Renal pelvis (tissue), 1 donor: ENCODE measurements at regions not wholly inside any gene's neighbourhood (a gene's known extent, or its start where the extent isn't known, plus 50 kb on each side); places are given as distances from the start of the nearest gene placed in this dataset.

ENCODE experiments used
- DNase-seq: peaks from one replicate; pipeline ENCODE4 v3.0.0-alpha.2; 2013

DNA sequence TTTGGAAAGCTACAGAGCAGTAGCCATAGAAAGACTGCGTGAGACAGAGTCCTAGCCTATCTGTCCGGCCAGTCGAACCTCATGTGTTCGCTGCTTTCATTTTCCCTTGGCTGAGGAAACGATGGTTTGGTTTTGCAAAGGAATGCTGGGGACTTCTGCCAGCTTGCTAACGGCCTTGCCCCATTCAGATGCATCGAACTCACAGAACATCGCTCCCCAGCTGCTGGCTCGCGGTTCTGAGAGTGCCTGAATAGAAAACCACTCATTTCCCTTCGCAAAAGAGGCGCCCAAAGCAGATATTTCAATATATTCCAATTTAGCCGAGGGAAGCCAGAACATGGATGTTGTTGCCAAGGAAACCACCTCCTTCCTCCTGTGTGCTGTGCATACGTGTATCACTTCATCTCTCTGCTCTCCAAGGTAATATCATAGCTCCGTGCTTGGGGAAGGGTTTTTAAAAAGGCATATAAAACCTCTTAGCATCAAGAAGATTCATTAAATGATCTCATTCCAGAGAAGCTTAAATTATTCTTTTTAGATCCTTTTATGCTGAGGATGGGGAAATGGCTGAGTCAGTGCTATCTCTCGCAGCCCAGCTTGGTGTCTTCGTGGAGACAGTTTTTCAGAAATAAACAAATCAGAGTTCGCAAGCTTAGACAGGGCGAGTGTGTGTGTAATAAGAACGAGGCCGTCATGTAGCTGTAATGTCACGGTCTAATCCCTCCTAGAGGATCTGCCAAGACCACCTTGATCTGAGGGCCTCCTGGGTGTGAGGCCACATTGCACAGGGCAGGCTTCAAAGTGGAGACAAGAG is 215.2 kb downstream of the RPS24 start:
- no peak for DNase-seq

DNA sequence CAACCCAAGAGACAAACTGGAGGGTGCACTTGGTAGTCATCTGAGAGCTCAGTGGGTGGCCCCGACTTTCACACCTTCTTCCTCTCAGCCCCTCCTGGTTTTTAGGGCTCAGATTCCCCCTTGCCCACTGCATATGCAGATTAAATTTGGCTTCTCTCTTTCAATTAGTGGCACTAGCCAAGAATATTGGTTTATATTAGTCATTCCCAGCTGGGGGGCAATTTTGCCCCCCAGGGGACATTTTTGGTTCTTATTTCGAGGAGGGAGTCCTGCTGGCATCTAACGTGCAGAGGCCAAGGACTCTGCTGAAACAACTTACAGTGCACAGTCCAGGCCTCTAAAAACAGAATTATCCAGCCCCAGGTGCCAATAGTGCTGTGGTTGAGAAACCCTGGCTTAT is 216.0 kb downstream of the RPS24 start:
- DNase-seq, result no peak

- DNase-seq, result no peak
Observed at GRCh38 chr10:78250313-78251015, 216.8 kb downstream of the RPS24 start.

DNA sequence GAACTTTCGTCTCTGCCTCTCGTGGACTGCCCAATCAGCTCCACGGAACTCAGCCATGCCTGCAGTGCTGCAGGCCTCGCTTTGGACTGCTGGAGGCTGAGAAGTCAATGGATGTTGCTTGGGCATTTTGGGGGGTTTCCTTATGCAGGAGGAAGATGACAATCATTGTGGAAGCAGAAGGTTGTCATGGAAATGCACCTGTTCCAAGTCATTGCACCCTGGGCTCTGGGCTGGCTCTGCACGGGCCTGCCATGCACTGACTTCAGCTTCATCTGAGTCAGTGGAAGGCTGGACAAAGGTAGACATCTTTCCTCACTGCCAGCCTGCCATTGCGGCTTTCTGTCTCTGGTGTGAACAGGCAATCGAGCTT is 217.3 kb downstream of the RPS24 start:
- DNase-seq, result no peak

GRCh38 chr10:78252286-78252685 is 218.6 kb downstream of the RPS24 start:
- DNase-seq, result no peak

GRCh38 chr10:78253063-78253853 is 219.6 kb downstream of the RPS24 start:
- no peak for DNase-seq

GRCh38 chr10:78254013-78254412 is 220.3 kb downstream of the RPS24 start:
- DNase-seq, result no peak

DNA sequence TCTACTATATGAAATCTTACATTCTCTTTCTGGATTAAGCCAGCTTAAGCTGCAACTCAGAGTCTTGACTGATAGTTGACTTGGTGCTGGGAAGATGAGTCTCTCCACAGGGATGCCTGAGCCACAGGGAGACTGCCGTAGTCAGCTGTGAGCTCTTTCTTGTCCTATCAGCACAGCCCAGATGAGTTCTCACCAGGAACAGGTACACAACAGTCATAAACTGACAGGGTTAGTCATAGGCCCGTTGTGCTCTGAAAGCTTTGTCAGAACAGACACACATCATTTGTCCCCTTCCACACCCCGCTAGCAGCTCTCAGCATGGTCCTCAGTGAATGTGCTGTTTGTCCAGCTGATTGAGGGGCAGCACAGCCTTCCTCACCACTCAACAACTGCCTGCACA is 221.6 kb downstream of the RPS24 start:
- no peak for DNase-seq

GRCh38 chr10:78255796-78256638 is 222.4 kb downstream of the RPS24 start:
- DNase-seq, result no peak

DNA sequence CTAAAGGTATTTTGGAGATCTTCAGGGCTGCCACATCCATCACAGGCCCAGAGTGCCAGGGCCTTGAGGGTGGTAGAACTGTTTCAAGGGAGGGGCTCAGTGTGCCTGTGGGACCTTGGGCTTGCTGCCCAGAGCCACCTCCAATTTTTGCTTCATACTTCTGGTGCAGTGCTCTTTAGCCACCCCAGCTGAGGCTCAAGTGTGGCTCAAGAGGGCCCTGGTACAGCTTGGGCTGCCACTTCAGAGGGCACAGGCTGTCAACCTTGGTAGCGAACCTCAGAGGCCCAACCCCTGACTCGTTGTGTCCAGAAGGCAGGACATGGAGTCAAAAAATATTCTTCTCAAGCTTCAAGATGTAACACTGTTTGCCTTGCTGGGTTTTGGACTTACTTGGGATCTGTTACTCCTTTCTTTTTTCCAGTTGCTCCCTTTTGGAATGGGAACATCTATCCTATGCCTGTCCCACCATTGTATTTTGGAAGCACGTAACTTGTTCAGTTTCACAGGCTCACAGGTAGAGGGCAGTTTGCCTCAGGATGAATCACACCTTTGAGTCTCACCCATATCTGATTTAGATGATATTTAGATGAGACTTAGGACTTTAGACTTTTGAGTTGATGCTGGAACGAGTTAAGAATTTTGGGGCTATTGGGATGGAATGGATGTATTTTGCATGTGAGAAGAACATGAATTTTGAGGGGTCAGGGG is 224.8 kb downstream of the RPS24 start:
- DNase-seq, result no peak

GRCh38 chr10:78259391-78259790 is 225.7 kb downstream of the RPS24 start:
- no peak for DNase-seq

DNA sequence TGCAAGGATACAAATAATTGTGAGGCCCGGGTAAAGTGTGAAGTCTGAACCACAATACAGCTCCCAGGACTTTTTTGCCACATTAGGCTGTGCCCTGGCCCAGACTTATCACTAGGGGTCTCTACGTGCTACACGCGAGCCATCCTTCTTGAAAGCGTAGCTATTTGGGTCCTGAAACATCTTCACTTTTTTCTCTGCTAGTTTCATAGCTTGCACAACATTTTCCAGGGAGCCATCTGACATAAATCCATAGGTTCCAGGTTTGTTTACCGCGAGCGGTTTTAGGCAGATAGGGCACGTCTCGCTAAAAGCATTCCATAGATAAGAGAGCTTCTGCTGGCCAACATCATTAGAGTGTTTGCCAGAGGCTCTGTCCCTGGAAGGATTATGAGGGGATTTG is 226.5 kb downstream of the RPS24 start:
- DNase-seq, result no peak

GRCh38 chr10:78260680-78261079 is 227.0 kb downstream of the RPS24 start:
- DNase-seq, result no peak

DNA sequence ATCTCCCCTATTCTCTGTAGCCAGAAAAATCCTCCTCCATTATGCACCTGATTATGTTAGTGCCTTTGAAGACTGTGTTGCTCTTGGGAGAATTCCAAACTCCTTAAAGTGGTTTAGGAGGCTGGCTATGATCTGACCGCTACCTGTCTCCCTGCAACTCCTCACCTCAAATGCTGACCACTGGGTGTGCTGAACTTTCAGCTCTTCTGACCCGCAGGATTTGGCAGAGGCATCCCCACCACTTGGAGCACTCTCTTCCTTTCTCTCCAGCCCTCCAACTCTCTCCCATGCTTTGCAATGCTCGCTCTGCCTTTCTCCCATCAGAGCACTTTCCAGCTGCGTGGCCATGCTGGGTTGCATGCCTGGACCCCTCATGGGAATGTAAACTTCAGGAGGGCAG is 227.6 kb downstream of the RPS24 start:
- no peak for DNase-seq

GRCh38 chr10:78262860-78263259 is 229.2 kb downstream of the RPS24 start:
- no peak for DNase-seq

DNA sequence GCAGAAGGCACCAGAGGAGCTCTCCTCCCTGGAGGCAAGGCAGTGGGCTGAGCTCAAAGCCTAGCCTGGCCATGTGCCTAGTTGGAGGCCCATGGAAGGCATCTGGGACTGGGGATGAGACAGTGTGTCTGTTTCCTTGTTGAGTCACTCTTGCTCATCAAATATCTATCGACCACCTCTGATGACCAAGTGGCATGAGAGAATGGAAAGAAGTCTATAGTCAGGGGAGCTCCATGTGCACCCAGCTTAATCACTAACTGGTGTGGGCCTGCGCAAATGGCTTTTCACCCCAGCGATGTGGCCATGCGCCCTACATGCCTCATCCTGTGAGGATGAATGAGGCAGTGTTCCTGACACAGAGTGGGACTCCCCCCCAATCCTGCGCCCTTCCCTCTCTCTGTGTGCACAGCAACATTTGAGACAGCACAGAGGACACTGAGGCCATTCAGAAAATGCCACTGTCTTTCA is 229.9 kb downstream of the RPS24 start:
- DNase-seq, result no peak

GRCh38 chr10:78264361-78264760 is 230.7 kb downstream of the RPS24 start:
- DNase-seq, result no peak

DNA sequence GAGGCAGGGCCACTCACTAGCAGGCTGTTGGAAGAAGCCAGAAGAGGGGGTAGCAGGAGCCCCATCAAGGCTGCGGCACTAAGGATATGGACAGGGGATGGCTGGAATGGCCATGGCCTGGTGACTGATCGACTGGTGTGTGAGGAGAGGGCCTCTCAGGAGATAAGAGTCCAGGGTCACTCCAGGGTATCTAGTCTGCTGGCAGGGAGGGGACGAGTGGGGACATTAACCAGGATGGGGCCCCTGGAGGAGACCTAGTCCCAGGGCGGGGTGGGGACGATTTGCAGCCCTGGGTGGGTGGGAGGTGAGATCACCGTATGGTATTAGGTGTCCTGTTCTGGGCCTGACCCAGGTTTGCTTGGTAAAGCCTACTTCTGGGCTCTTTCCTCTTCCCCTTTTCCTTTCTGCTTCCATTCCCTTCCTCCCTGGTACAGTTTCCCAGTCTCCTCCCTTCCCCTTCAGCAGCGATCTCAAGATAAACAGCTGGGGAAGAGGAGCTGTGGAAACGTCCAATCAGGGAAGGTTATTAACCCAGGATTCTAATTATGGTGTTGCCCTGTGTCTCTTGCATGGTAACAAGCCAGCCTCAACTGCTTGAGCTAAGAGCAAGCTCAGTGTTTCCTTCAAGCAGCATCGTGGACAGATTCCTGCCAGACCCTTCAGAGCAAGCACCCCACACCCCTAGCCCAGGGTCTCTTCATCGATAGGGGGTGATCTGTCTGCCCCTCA is 233.2 kb downstream of the RPS24 start:
- no peak for DNase-seq

GRCh38 chr10:78267598-78267997 is 233.9 kb downstream of the RPS24 start:
- DNase-seq, result no peak

DNA sequence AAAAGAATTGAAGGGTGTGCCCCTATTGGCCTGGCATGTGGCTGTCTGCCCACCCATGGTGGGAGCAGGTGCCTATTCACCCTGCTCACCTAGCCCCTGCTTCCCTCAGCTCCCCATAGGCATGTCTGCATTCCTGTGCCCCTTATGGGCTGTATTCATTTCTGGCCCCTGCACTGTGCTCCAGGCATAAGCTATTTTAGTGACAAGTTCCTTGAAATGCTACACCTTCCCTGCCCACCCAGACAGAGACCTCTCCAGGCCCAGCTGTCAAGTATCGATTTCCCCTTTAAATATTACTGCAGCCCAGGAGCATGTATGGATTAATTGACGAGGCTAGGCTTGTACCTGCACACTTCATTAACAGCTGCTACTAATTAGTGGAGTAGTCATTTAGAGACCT is 235.4 kb downstream of the RPS24 start:
- DNase-seq, result no peak
